Panc1 (cell line): ENCODE measurements at regions not wholly inside any gene's neighbourhood (a gene's known extent, or its start where the extent isn't known, plus 50 kb on each side); places are given as distances from the start of the nearest gene placed in this dataset.

Source experiments
- CTCF ChIP-seq: fragments of 450-650 bp; IDR thresholded peaks from 2 replicates; pipeline ENCODE4 v1.5.1; 2017; ENCODE audit warnings: mild to moderate bottlenecking
- REST ChIP-seq, 2 experiments: IDR thresholded peaks; 2 replicates each; pipeline ENCODE4 v1.6.1; 2011 to 2012; ENCODE audit warnings: low read depth in 2 of 2, control low read depth in 1 of 2, low read length in 1 of 2, mild to moderate bottlenecking in 1 of 2, moderate library complexity in 1 of 2; ENCODE audit not compliant: insufficient read depth in 1 of 2
- SIN3A ChIP-seq: IDR thresholded peaks from 2 replicates; pipeline ENCODE4 v1.6.1; 2012; ENCODE audit warnings: low read depth, mild to moderate bottlenecking, low read length, moderate library complexity, borderline replicate concordance; ENCODE audit not compliant: insufficient read depth

- TF ChIP-seq CTCF (no peak), SIN3A (no peak), REST (IDR thresholded peaks at IDR 0.05; ENCODE audit: insufficient read depth in 1 of 2, low read depth in 2 of 2, low read length in 1 of 2) (no peak)
These were observed 81.9 kb upstream of the TMLHE start for GRCh38 chrX:155694649-155695048.
